ENCODE measurements at regions not wholly inside any gene's neighbourhood (a gene's known extent, or its start where the extent isn't known, plus 50 kb on each side); places are given as distances from the start of the nearest gene placed in this dataset.

- H3K4me3 ChIP-seq (ENCODE audit: low read depth, low read length, poor library complexity, severe bottlenecking), result no peak overlapping the region
- no peak for TF ChIP-seq CTCF (IDR thresholded peaks at IDR 0.05; ENCODE audit: low read length)
- no peak for TF ChIP-seq EZH2 (IDR thresholded peaks at IDR 0.05; ENCODE audit: borderline replicate concordance, low read length)
- H3K9me3 ChIP-seq (ENCODE audit: low read length), result peaks cover 8% of the 10 kb centered on the region; the same call in 1 of the 2 replicates
- H3K27ac ChIP-seq (ENCODE audit: low read depth, low read length, poor library complexity, severe bottlenecking), result no peak overlapping the region
- H3K27me3 ChIP-seq (ENCODE audit: insufficient read depth, low read length), result no peaks in the 10 kb centered on the region; the same call in 1 of the 2 replicates
- no peak overlapping the region for H3K9ac ChIP-seq (ENCODE audit: low read length)
- H4K20me1 ChIP-seq (ENCODE audit: insufficient read depth, low read length), result no peaks in the 10 kb centered on the region
- H3K4me2 ChIP-seq (ENCODE audit: low read length), result no peak overlapping the region
- H3F3A ChIP-seq (ENCODE audit: insufficient read depth, low read length), result no peaks in the 10 kb centered on the region
- H3K36me3 ChIP-seq (ENCODE audit: insufficient read depth, low read length), result no peaks in the 10 kb centered on the region
- no peaks in the 10 kb centered on the region for H3K79me2 ChIP-seq (ENCODE audit: insufficient read depth, low read length)
- no peak overlapping the region for H2AFZ ChIP-seq (ENCODE audit: low read length)
- no peaks in the 10 kb centered on the region for H3K9me2 ChIP-seq (ENCODE audit: low read depth, low read length)
- no peaks in the 10 kb centered on the region for H3K4me1 ChIP-seq (ENCODE audit: insufficient read depth, low read length, severe bottlenecking)
Observed at GRCh38 chr9:99555792-99556191, 265.9 kb upstream of the NR4A3 start.

- no peak overlapping the region for H3K4me2 ChIP-seq (ENCODE audit: low read length)
- no peaks in the 10 kb centered on the region for H3K9me2 ChIP-seq (ENCODE audit: low read depth, low read length)
- H3K4me1 ChIP-seq (ENCODE audit: insufficient read depth, low read length, severe bottlenecking), result no peaks in the 10 kb centered on the region
- H3K27me3 ChIP-seq (ENCODE audit: insufficient read depth, low read length), result no peaks in the 10 kb centered on the region; the same call in 1 of the 2 replicates
- H3K9ac ChIP-seq (ENCODE audit: low read length), result no peak overlapping the region
- H2AFZ ChIP-seq (ENCODE audit: low read length), result no peak overlapping the region
- no peaks in the 10 kb centered on the region for H3K36me3 ChIP-seq (ENCODE audit: insufficient read depth, low read length)
- H3K27ac ChIP-seq (ENCODE audit: low read depth, low read length, poor library complexity, severe bottlenecking), result no peak overlapping the region
- H4K20me1 ChIP-seq (ENCODE audit: insufficient read depth, low read length), result no peaks in the 10 kb centered on the region
- no peak overlapping the region for H3K4me3 ChIP-seq (ENCODE audit: low read depth, low read length, poor library complexity, severe bottlenecking)
- H3F3A ChIP-seq (ENCODE audit: insufficient read depth, low read length), result no peaks in the 10 kb centered on the region
- TF ChIP-seq CTCF (IDR thresholded peaks at IDR 0.05; ENCODE audit: low read length) (no peak), EZH2 (IDR thresholded peaks at IDR 0.05; ENCODE audit: borderline replicate concordance, low read length) (no peak)
- H3K9me3 ChIP-seq (ENCODE audit: low read length), result peaks cover 8% of the 10 kb centered on the region; the same call in 1 of the 2 replicates
- no peaks in the 10 kb centered on the region for H3K79me2 ChIP-seq (ENCODE audit: insufficient read depth, low read length)
Observed at GRCh38 chr9:99556998-99557397, 264.7 kb upstream of the NR4A3 start.

DNA sequence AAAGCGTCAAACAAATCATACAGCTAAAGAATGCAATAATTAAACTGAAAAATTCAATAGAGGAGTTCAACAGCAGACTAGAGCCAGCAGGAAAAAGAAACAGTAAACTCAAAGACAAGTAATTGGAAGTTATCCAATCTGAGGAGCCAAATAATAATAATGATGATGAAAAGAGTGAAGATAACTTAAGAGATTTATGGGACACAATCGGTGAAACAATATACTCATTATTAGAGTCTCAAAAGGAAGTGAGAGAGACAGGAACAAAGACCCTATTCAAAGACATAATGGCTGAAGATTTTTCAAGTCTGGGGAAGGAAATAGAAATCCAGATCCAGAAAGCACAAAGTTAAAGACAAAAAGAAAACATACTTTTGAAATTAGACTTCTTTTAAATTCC is 263.9 kb upstream of the NR4A3 start:
- H3K4me2 ChIP-seq (ENCODE audit: low read length), result no peak overlapping the region
- no peaks in the 10 kb centered on the region for H4K20me1 ChIP-seq (ENCODE audit: insufficient read depth, low read length)
- no peaks in the 10 kb centered on the region for H3F3A ChIP-seq (ENCODE audit: insufficient read depth, low read length)
- H3K27ac ChIP-seq (ENCODE audit: low read depth, low read length, poor library complexity, severe bottlenecking), result no peak overlapping the region
- no peak overlapping the region for H3K9ac ChIP-seq (ENCODE audit: low read length)
- no peaks in the 10 kb centered on the region for H3K36me3 ChIP-seq (ENCODE audit: insufficient read depth, low read length)
- no peak for TF ChIP-seq EZH2 (IDR thresholded peaks at IDR 0.05; ENCODE audit: borderline replicate concordance, low read length)
- TF ChIP-seq CTCF (IDR thresholded peaks at IDR 0.05; ENCODE audit: low read length), result no peak
- peaks cover 8% of the 10 kb centered on the region; the same call in 1 of the 2 replicates for H3K9me3 ChIP-seq (ENCODE audit: low read length)
- no peaks in the 10 kb centered on the region for H3K79me2 ChIP-seq (ENCODE audit: insufficient read depth, low read length)
- no peaks in the 10 kb centered on the region; the same call in 1 of the 2 replicates for H3K27me3 ChIP-seq (ENCODE audit: insufficient read depth, low read length)
- no peaks in the 10 kb centered on the region for H3K4me1 ChIP-seq (ENCODE audit: insufficient read depth, low read length, severe bottlenecking)
- H3K9me2 ChIP-seq (ENCODE audit: low read depth, low read length), result no peaks in the 10 kb centered on the region
- no peak overlapping the region for H2AFZ ChIP-seq (ENCODE audit: low read length)
- H3K4me3 ChIP-seq (ENCODE audit: low read depth, low read length, poor library complexity, severe bottlenecking), result no peak overlapping the region
